ENCODE measurements at regions not wholly inside any gene's neighbourhood (a gene's known extent, or its start where the extent isn't known, plus 50 kb on each side); places are given as distances from the start of the nearest gene placed in this dataset.

- no peak for TF ChIP-seq ZFP37 (tag by site-specific recombination; IDR thresholded peaks at IDR 0.05)
- TF ChIP-seq SALL2 (tag by site-specific recombination; IDR thresholded peaks at IDR 0.05; ENCODE audit: borderline replicate concordance), result no peak
- no peak for TF ChIP-seq ZNF138 (tag by site-specific recombination; IDR thresholded peaks at IDR 0.05; ENCODE audit: borderline replicate concordance)
- no peak for TF ChIP-seq YY1 (tag by site-specific recombination; IDR thresholded peaks at IDR 0.05)
- TF ChIP-seq ZNF121 (tag by site-specific recombination; IDR thresholded peaks at IDR 0.05), result no peak
- TF ChIP-seq CTCF (tag by site-specific recombination; IDR thresholded peaks at IDR 0.05), result no peak
Measured at GRCh38 chr18:34321066-34321465, 96.4 kb upstream of the NOL4 start.

Measured in HEK293 (cell line).